ENCODE measurements at regions not wholly inside any gene's neighbourhood (a gene's known extent, or its start where the extent isn't known, plus 50 kb on each side); places are given as distances from the start of the nearest gene placed in this dataset.

- Histone ChIP-seq H3K27me3 (ENCODE audit: control insufficient read depth, insufficient read depth, low read length) (no peaks in the 10 kb centered on the region), H3K36me3 (ENCODE audit: control insufficient read depth in 2 of 3, insufficient read depth in 3 of 3, low read length in 3 of 3) (no peaks in the 10 kb centered on the region), H3K4me3 (ENCODE audit: low read length in 3 of 3) (no peak overlapping the region), H3K27ac (ENCODE audit: low read depth in 2 of 2, low read length in 2 of 2) (no peak overlapping the region), H3K4me1 (ENCODE audit: control insufficient read depth in 2 of 3, insufficient read depth in 2 of 3, low read depth in 1 of 3, low read length in 3 of 3) (no peaks in the 10 kb centered on the region), H3K9me3 (ENCODE audit: control insufficient read depth in 2 of 3, insufficient read depth in 1 of 3, low read length in 3 of 3) (no peaks in the 10 kb centered on the region), H3K9ac (ENCODE audit: low read length in 3 of 3) (no peak overlapping the region)
- TF ChIP-seq CTCF (IDR thresholded peaks at IDR 0.05; ENCODE audit: borderline replicate concordance, extremely low read depth, insufficient read depth) = no peak
- intact Hi-C loops (cut with DNase I) = no loop called here
- FAIRE-seq = no peak
- peak in 1 of 5 donors; percentile 13 for DNase-seq
Measured at GRCh38 chr4:65033899-65034298, 624.6 kb upstream of the TECRL start.

GRCh38 chr4:65028592-65028991 lies 619.3 kb upstream of the TECRL start:
- FAIRE-seq (no peak), DNase-seq (no peak)
- TF ChIP-seq CTCF (IDR thresholded peaks at IDR 0.05; ENCODE audit: borderline replicate concordance, extremely low read depth, insufficient read depth) = no peak
- intact Hi-C loops (cut with DNase I) = no loop called here
- Histone ChIP-seq H3K4me3 (ENCODE audit: low read length in 3 of 3) (no peak overlapping the region), H3K9ac (ENCODE audit: low read length in 3 of 3) (no peak overlapping the region), H3K36me3 (ENCODE audit: control insufficient read depth in 2 of 3, insufficient read depth in 3 of 3, low read length in 3 of 3) (no peaks in the 10 kb centered on the region), H3K27ac (ENCODE audit: low read depth in 2 of 2, low read length in 2 of 2) (no peak overlapping the region), H3K4me1 (ENCODE audit: control insufficient read depth in 2 of 3, insufficient read depth in 2 of 3, low read depth in 1 of 3, low read length in 3 of 3) (peaks cover 0 to 3% (median 0%) of the 10 kb centered on the region in 3 donors), H3K9me3 (ENCODE audit: control insufficient read depth in 2 of 3, insufficient read depth in 1 of 3, low read length in 3 of 3) (no peaks in the 10 kb centered on the region), H3K27me3 (ENCODE audit: control insufficient read depth, insufficient read depth, low read length) (no peaks in the 10 kb centered on the region)

- H3K4me1 ChIP-seq (ENCODE audit: control insufficient read depth in 2 of 3, insufficient read depth in 2 of 3, low read depth in 1 of 3, low read length in 3 of 3) = peaks cover 0 to 3% (median 0%) of the 10 kb centered on the region in 3 donors
- no peak overlapping the region for H3K4me3 ChIP-seq (ENCODE audit: low read length in 3 of 3)
- H3K9ac ChIP-seq (ENCODE audit: low read length in 3 of 3) = no peak overlapping the region
- intact Hi-C loops (cut with DNase I) = no loop called here
- no peaks in the 10 kb centered on the region for H3K27me3 ChIP-seq (ENCODE audit: control insufficient read depth, insufficient read depth, low read length)
- no peak for TF ChIP-seq CTCF (IDR thresholded peaks at IDR 0.05; ENCODE audit: borderline replicate concordance, extremely low read depth, insufficient read depth)
- FAIRE-seq = no peak
- H3K36me3 ChIP-seq (ENCODE audit: control insufficient read depth in 2 of 3, insufficient read depth in 3 of 3, low read length in 3 of 3) = no peaks in the 10 kb centered on the region
- peak in 3 of 5 donors; percentile 25 to 66 (median 50) for DNase-seq
- H3K27ac ChIP-seq (ENCODE audit: low read depth in 2 of 2, low read length in 2 of 2) = no peak overlapping the region
- no peaks in the 10 kb centered on the region for H3K9me3 ChIP-seq (ENCODE audit: control insufficient read depth in 2 of 3, insufficient read depth in 1 of 3, low read length in 3 of 3)
Measured at GRCh38 chr4:65023883-65024670, 614.8 kb upstream of the TECRL start.

Data from kidney (tissue), 13 donors.